ENCODE measurements at regions not wholly inside any gene's neighbourhood (a gene's known extent, or its start where the extent isn't known, plus 50 kb on each side); places are given as distances from the start of the nearest gene placed in this dataset.
"Not testable (repeated sequence)": the region's sequence is repeated elsewhere in the genome, so short reads cannot be mapped to it uniquely, and the experiment has no call there.

DNA sequence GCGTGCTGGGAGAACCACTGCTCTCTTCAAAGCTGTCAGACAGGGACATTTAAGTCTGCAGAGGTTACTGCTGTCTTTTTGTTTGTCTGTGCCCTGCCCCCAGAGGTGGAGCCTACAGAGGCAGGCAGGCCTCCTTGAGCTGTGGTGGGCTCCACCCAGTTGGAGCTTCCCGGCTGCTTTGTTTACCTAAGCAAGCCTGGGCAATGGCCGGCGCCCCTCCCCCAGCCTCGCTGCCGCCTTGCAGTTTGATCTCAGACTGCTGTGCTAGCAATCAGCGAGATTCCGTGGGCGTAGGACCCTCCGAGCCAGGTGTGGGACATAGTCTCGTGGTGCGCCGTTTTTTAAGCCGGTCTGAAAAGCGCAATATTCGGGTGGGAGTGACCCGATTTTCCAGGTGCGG lies 89.2 kb upstream of the KLHL14 start:
- H3K36me3 ChIP-seq (ENCODE audit: control insufficient read depth, insufficient read depth, low read length); POLR2A ChIA-PET (ENCODE audit: unreplicated experiment); H2AK9ac ChIP-seq (replicated peaks; ENCODE audit: low read depth, low read length, poor library complexity); H3K4me1 ChIP-seq (ENCODE audit: control insufficient read depth, insufficient read depth, low read length); H2AK5ac ChIP-seq (ENCODE audit: low read depth, low read length); H3K4me3 ChIP-seq (ENCODE audit: insufficient read depth, low read depth, low read length); H3K18ac ChIP-seq (ENCODE audit: low read depth, low read length); H3K14ac ChIP-seq (replicated peaks; ENCODE audit: low read depth, low read length); H3K79me1 ChIP-seq (ENCODE audit: low read depth in 1 of 2, low read length in 2 of 2); H4K91ac ChIP-seq (ENCODE audit: insufficient read depth, low read depth, low read length); H2BK120ac ChIP-seq (ENCODE audit: low read depth, low read length); H3K23ac ChIP-seq (ENCODE audit: low read depth, low read length); H4K20me1 ChIP-seq (ENCODE audit: insufficient read depth, low read length); dilution Hi-C loops (cut with HindIII; ENCODE audit: low sequenced_read_pairs, unreplicated experiment); H3K9me1 ChIP-seq (ENCODE audit: insufficient read depth, low read length); H2BK20ac ChIP-seq (ENCODE audit: low read depth, low read length); ATAC-seq (ENCODE audit: low read depth); intact Hi-C loops (cut with micrococcal nuclease); DNase-seq; H3K27ac ChIP-seq (ENCODE audit: insufficient read depth, low read length); H3K9ac ChIP-seq (ENCODE audit: low read depth, low read length); BruUV-seq (replicated peaks); H2BK5ac ChIP-seq (ENCODE audit: low read depth, low read length, poor library complexity, severe bottlenecking); H3K4ac ChIP-seq (ENCODE audit: low read depth, low read length); H4K5ac ChIP-seq (ENCODE audit: low read depth, low read length); H2AFZ ChIP-seq (replicated peaks; ENCODE audit: low read length, poor library complexity); in situ Hi-C loops (cut with MboI; ENCODE audit: low sequenced_read_pairs); H3K56ac ChIP-seq (ENCODE audit: extremely low read depth, insufficient read depth, low read length); H4K8ac ChIP-seq (ENCODE audit: low read depth in 2 of 2, low read length in 2 of 2); H2BK15ac ChIP-seq (ENCODE audit: low read depth, low read length); CTCF ChIA-PET; H3K27me3 ChIP-seq (ENCODE audit: control insufficient read depth, insufficient read depth, low read length); H3K9me3 ChIP-seq (ENCODE audit: control insufficient read depth, insufficient read depth, low read length); H3K4me2 ChIP-seq (ENCODE audit: low read depth, low read length): not testable (repeated sequence)
- WGBS, 2 experiments (ENCODE audit: extremely low coverage in 2 of 2, insufficient read length in 1 of 2) = no CpG with 5 or more reads among the region's 18 CpGs

Data from IMR-90 (cell line).